ENCODE measurements at regions not wholly inside any gene's neighbourhood (a gene's known extent, or its start where the extent isn't known, plus 50 kb on each side); places are given as distances from the start of the nearest gene placed in this dataset.
"Not testable (repeated sequence)": the region's sequence is repeated elsewhere in the genome, so short reads cannot be mapped to it uniquely, and the experiment has no call there.

- no peak for DNase-seq
- ATAC-seq = no peak
- ChIA-PET CTCF (interaction anchor here (0.6 kb wide), 1 partner anchor 361 kb away, joined by 3 read pairs; no protein-coding TSS in a partner anchor), POLR2A (no interaction called here)
- Mint-ChIP-seq H3K27me3 (ENCODE audit: low read depth) (no peaks in the 10 kb centered on the region), H3K9me3 (ENCODE audit: insufficient read depth) (no peaks in the 10 kb centered on the region), H3K27ac (no peak overlapping the region), H3K4me1 (ENCODE audit: low read depth) (no peaks in the 10 kb centered on the region), H3K4me3 (no peak overlapping the region), H3K36me3 (ENCODE audit: low read depth) (no peaks in the 10 kb centered on the region)
Observed at GRCh38 chr5:60494144-60494543, 205.8 kb downstream of the DEPDC1B start.

GRCh38 chr5:60493372-60493771, 206.6 kb downstream of the DEPDC1B start:
- ATAC-seq (no peak), DNase-seq (no peak)
- no peaks in the 10 kb centered on the region for H3K36me3 Mint-ChIP-seq (ENCODE audit: low read depth)
- H3K4me1 Mint-ChIP-seq (ENCODE audit: low read depth) = no peaks in the 10 kb centered on the region
- ChIA-PET CTCF (no interaction called here), POLR2A (no interaction called here)
- no peak overlapping the region for H3K27ac Mint-ChIP-seq
- H3K9me3 Mint-ChIP-seq (ENCODE audit: insufficient read depth) = no peaks in the 10 kb centered on the region
- no peaks in the 10 kb centered on the region for H3K27me3 Mint-ChIP-seq (ENCODE audit: low read depth)
- H3K4me3 Mint-ChIP-seq = no peak overlapping the region

- Mint-ChIP-seq H3K4me3 (no peak overlapping the region), H3K27ac (no peak overlapping the region), H3K36me3 (ENCODE audit: low read depth) (no peaks in the 10 kb centered on the region), H3K4me1 (ENCODE audit: low read depth) (no peaks in the 10 kb centered on the region), H3K9me3 (ENCODE audit: insufficient read depth) (no peaks in the 10 kb centered on the region), H3K27me3 (ENCODE audit: low read depth) (no peaks in the 10 kb centered on the region)
- CTCF ChIA-PET = no interaction called here
- ATAC-seq (no peak), DNase-seq (no peak)
- POLR2A ChIA-PET = no interaction called here
Observed at GRCh38 chr5:60492958-60493357, 207.0 kb downstream of the DEPDC1B start.

GRCh38 chr5:60492358-60492757, 207.6 kb downstream of the DEPDC1B start:
- H3K36me3 Mint-ChIP-seq (ENCODE audit: low read depth); H3K4me1 Mint-ChIP-seq (ENCODE audit: low read depth); CTCF ChIA-PET; ATAC-seq; H3K9me3 Mint-ChIP-seq (ENCODE audit: insufficient read depth); POLR2A ChIA-PET; H3K4me3 Mint-ChIP-seq; DNase-seq; H3K27ac Mint-ChIP-seq; H3K27me3 Mint-ChIP-seq (ENCODE audit: low read depth): not testable (repeated sequence)

GRCh38 chr5:60490597-60491166, 209.3 kb downstream of the DEPDC1B start:
- H3K27ac Mint-ChIP-seq = no peak overlapping the region
- POLR2A ChIA-PET = no interaction called here
- CTCF ChIA-PET = no interaction called here
- DNase-seq (no peak), ATAC-seq (no peak)
- H3K36me3 Mint-ChIP-seq (ENCODE audit: low read depth) = no peaks in the 10 kb centered on the region
- H3K9me3 Mint-ChIP-seq (ENCODE audit: insufficient read depth) = no peaks in the 10 kb centered on the region
- H3K4me3 Mint-ChIP-seq = no peak overlapping the region
- H3K27me3 Mint-ChIP-seq (ENCODE audit: low read depth) = no peaks in the 10 kb centered on the region
- H3K4me1 Mint-ChIP-seq (ENCODE audit: low read depth) = no peaks in the 10 kb centered on the region

GRCh38 chr5:60489856-60490255, 210.1 kb downstream of the DEPDC1B start:
- no peaks in the 10 kb centered on the region for H3K27me3 Mint-ChIP-seq (ENCODE audit: low read depth)
- no peaks in the 10 kb centered on the region for H3K9me3 Mint-ChIP-seq (ENCODE audit: insufficient read depth)
- ATAC-seq = no peak
- POLR2A ChIA-PET = no interaction called here
- no peak overlapping the region for H3K4me3 Mint-ChIP-seq
- no peak overlapping the region for H3K27ac Mint-ChIP-seq
- CTCF ChIA-PET = no interaction called here
- H3K36me3 Mint-ChIP-seq (ENCODE audit: low read depth) = no peaks in the 10 kb centered on the region
- H3K4me1 Mint-ChIP-seq (ENCODE audit: low read depth) = no peaks in the 10 kb centered on the region
- DNase-seq = no peak

- no peak for DNase-seq
- Mint-ChIP-seq H3K27ac (no peak overlapping the region), H3K27me3 (ENCODE audit: low read depth) (no peaks in the 10 kb centered on the region), H3K4me1 (ENCODE audit: low read depth) (no peaks in the 10 kb centered on the region), H3K36me3 (ENCODE audit: low read depth) (no peaks in the 10 kb centered on the region), H3K9me3 (ENCODE audit: insufficient read depth) (no peaks in the 10 kb centered on the region), H3K4me3 (no peak overlapping the region)
- ATAC-seq = no peak
- CTCF ChIA-PET = no interaction called here
- POLR2A ChIA-PET = no interaction called here
Observed at GRCh38 chr5:60489377-60489776, 210.6 kb downstream of the DEPDC1B start.

GRCh38 chr5:60488466-60489130, 211.4 kb downstream of the DEPDC1B start:
- H3K9me3 Mint-ChIP-seq (ENCODE audit: insufficient read depth) = no peaks in the 10 kb centered on the region
- CTCF ChIA-PET = no interaction called here
- no peaks in the 10 kb centered on the region for H3K27me3 Mint-ChIP-seq (ENCODE audit: low read depth)
- no peak for DNase-seq
- ATAC-seq = no peak
- H3K4me1 Mint-ChIP-seq (ENCODE audit: low read depth) = no peaks in the 10 kb centered on the region
- no peaks in the 10 kb centered on the region for H3K36me3 Mint-ChIP-seq (ENCODE audit: low read depth)
- H3K27ac Mint-ChIP-seq = no peak overlapping the region
- H3K4me3 Mint-ChIP-seq = no peak overlapping the region
- POLR2A ChIA-PET = no interaction called here

GRCh38 chr5:60487885-60488442, 212.0 kb downstream of the DEPDC1B start:
- Mint-ChIP-seq H3K36me3 (ENCODE audit: low read depth) (no peaks in the 10 kb centered on the region), H3K27me3 (ENCODE audit: low read depth) (no peaks in the 10 kb centered on the region), H3K4me3 (no peak overlapping the region), H3K27ac (no peak overlapping the region), H3K9me3 (ENCODE audit: insufficient read depth) (no peaks in the 10 kb centered on the region), H3K4me1 (ENCODE audit: low read depth) (no peaks in the 10 kb centered on the region)
- ATAC-seq (no peak), DNase-seq (no peak)
- ChIA-PET CTCF (no interaction called here), POLR2A (no interaction called here)

- no peaks in the 10 kb centered on the region for H3K27me3 Mint-ChIP-seq (ENCODE audit: low read depth)
- no peak overlapping the region for H3K27ac Mint-ChIP-seq
- ATAC-seq (no peak), DNase-seq (no peak)
- no peaks in the 10 kb centered on the region for H3K36me3 Mint-ChIP-seq (ENCODE audit: low read depth)
- no peak overlapping the region for H3K4me3 Mint-ChIP-seq
- H3K9me3 Mint-ChIP-seq (ENCODE audit: insufficient read depth) = no peaks in the 10 kb centered on the region
- no peaks in the 10 kb centered on the region for H3K4me1 Mint-ChIP-seq (ENCODE audit: low read depth)
- POLR2A ChIA-PET = no interaction called here
- CTCF ChIA-PET = no interaction called here
Observed at GRCh38 chr5:60487476-60487875, 212.5 kb downstream of the DEPDC1B start.

- CTCF ChIA-PET = no interaction called here
Observed at GRCh38 chr5:60485361-60485760, 214.6 kb downstream of the DEPDC1B start.

GRCh38 chr5:60483050-60483449, 216.9 kb downstream of the DEPDC1B start:
- H3K4me3 Mint-ChIP-seq = no peak overlapping the region
- H3K36me3 Mint-ChIP-seq (ENCODE audit: low read depth) = no peaks in the 10 kb centered on the region
- CTCF ChIA-PET = no interaction called here
- ATAC-seq (no peak), DNase-seq (no peak)
- no peaks in the 10 kb centered on the region for H3K4me1 Mint-ChIP-seq (ENCODE audit: low read depth)
- H3K9me3 Mint-ChIP-seq (ENCODE audit: insufficient read depth) = no peaks in the 10 kb centered on the region
- H3K27me3 Mint-ChIP-seq (ENCODE audit: low read depth) = no peaks in the 10 kb centered on the region
- POLR2A ChIA-PET = no interaction called here
- H3K27ac Mint-ChIP-seq = no peak overlapping the region

More at GRCh38 chr5:60485361-60485760, 214.6 kb downstream of the DEPDC1B start:
- DNase-seq (no peak), ATAC-seq (no peak)
- Mint-ChIP-seq H3K27ac (no peak overlapping the region), H3K4me3 (no peak overlapping the region), H3K9me3 (ENCODE audit: insufficient read depth) (no peaks in the 10 kb centered on the region), H3K36me3 (ENCODE audit: low read depth) (no peaks in the 10 kb centered on the region), H3K27me3 (ENCODE audit: low read depth) (no peaks in the 10 kb centered on the region), H3K4me1 (ENCODE audit: low read depth) (no peaks in the 10 kb centered on the region)
- POLR2A ChIA-PET = no interaction called here

GRCh38 chr5:60482301-60482700, 217.7 kb downstream of the DEPDC1B start:
- Mint-ChIP-seq H3K4me1 (ENCODE audit: low read depth) (no peaks in the 10 kb centered on the region), H3K4me3 (no peak overlapping the region), H3K27me3 (ENCODE audit: low read depth) (no peaks in the 10 kb centered on the region), H3K36me3 (ENCODE audit: low read depth) (no peaks in the 10 kb centered on the region), H3K9me3 (ENCODE audit: insufficient read depth) (no peaks in the 10 kb centered on the region), H3K27ac (no peak overlapping the region)
- DNase-seq (no peak), ATAC-seq (no peak)
- ChIA-PET POLR2A (no interaction called here), CTCF (no interaction called here)
